Activated CD4-positive, alpha-beta T cell treated with anti-CD3 and anti-CD28 coated beads, Interleukin-2, Interleukin-6, amounts not matched to agents 100 ng/mL and 50 ng/mL, durations not matched to agents 16 hours and 8 hours (primary cell): ENCODE measurements at regions not wholly inside any gene's neighbourhood (a gene's known extent, or its start where the extent isn't known, plus 50 kb on each side); places are given as distances from the start of the nearest gene placed in this dataset.
"Not testable (repeated sequence)": the region's sequence is repeated elsewhere in the genome, so short reads cannot be mapped to it uniquely, and the experiment has no call there.

Experiments
- DNase-seq: peaks from one replicate; pipeline ENCODE4 v3.0.0-alpha.2; 2020

- peak; percentile 96 for DNase-seq
These were observed 59.1 kb downstream of the ZNF467 start for GRCh38 chr7:149714081-149714909.

- DNase-seq, result no peak
These were observed 59.7 kb downstream of the ZNF467 start for GRCh38 chr7:149713731-149714068.

- no peak for DNase-seq
These were observed 60.2 kb downstream of the ZNF467 start for GRCh38 chr7:149713061-149713730.

GRCh38 chr7:149708026-149708425, 65.4 kb downstream of the ZNF467 start:
- DNase-seq, result no peak

- DNase-seq, result no peak
These were observed 65.9 kb downstream of the ZNF467 start for GRCh38 chr7:149707448-149707886.

- DNase-seq, result no peak
These were observed 67.0 kb downstream of the ZNF467 start for GRCh38 chr7:149706398-149706797.

GRCh38 chr7:149704507-149704906, 68.9 kb downstream of the ZNF467 start:
- DNase-seq, result no peak

- DNase-seq, result no peak
These were observed 70.2 kb downstream of the ZNF467 start for GRCh38 chr7:149703044-149703650.

- DNase-seq, result no peak
These were observed 71.7 kb downstream of the ZNF467 start for GRCh38 chr7:149701495-149702240.

- DNase-seq, result not testable (repeated sequence)
These were observed 75.6 kb downstream of the ZNF467 start for GRCh38 chr7:149697767-149698166.

- DNase-seq, result no peak
These were observed 77.1 kb downstream of the ZNF467 start for GRCh38 chr7:149696280-149696679.

GRCh38 chr7:149692557-149692982, 80.8 kb downstream of the ZNF467 start:
- no peak for DNase-seq

- DNase-seq, result no peak
These were observed 81.3 kb downstream of the ZNF467 start for GRCh38 chr7:149692056-149692455.

- peak; percentile 52 for DNase-seq
These were observed 82.5 kb downstream of the ZNF467 start for GRCh38 chr7:149690688-149691446.

GRCh38 chr7:149689291-149689721, 84.1 kb downstream of the ZNF467 start:
- no peak for DNase-seq

GRCh38 chr7:149688836-149689235, 84.6 kb downstream of the ZNF467 start:
- DNase-seq, result no peak

GRCh38 chr7:149687820-149688219, 85.6 kb downstream of the ZNF467 start:
- DNase-seq, result not testable (repeated sequence)

- DNase-seq, result no peak
These were observed 86.9 kb downstream of the ZNF467 start for GRCh38 chr7:149686449-149686848.

GRCh38 chr7:149686011-149686410, 87.4 kb downstream of the ZNF467 start:
- DNase-seq, result no peak

GRCh38 chr7:149685455-149685854, 87.9 kb downstream of the ZNF467 start:
- no peak for DNase-seq

GRCh38 chr7:149683898-149684297, 89.5 kb downstream of the ZNF467 start:
- no peak for DNase-seq

- no peak for DNase-seq
These were observed 90.2 kb downstream of the ZNF467 start for GRCh38 chr7:149683181-149683580.
